ENCODE measurements at regions not wholly inside any gene's neighbourhood (a gene's known extent, or its start where the extent isn't known, plus 50 kb on each side); places are given as distances from the start of the nearest gene placed in this dataset.
"Not testable (repeated sequence)": the region's sequence is repeated elsewhere in the genome, so short reads cannot be mapped to it uniquely, and the experiment has no call there.

- Histone ChIP-seq H3K27me3 (no peaks in the 10 kb centered on the region), H3K27ac (no peak overlapping the region), H3K36me3 (no peaks in the 10 kb centered on the region), H3K4me1 (no peaks in the 10 kb centered on the region), H3K9me3 (no peaks in the 10 kb centered on the region), H3K4me3 (no peak overlapping the region)
- 86 to 93% (median 90%) methylated on average over 13 of the region's 13 CpGs for whole genome bisulfite sequencing, 4 donors
- no peak for ATAC-seq
- intact Hi-C loops (cut with DNase I) = no loop called here
- TF ChIP-seq CTCF (IDR thresholded peaks at IDR 0.05) = no peak
- no peak for TF ChIP-seq POLR2A (IDR thresholded peaks at IDR 0.05)
- no peak for DNase-seq
Observed at GRCh38 chr3:125692361-125692760, 97.1 kb upstream of the OSBPL11 start.

- Histone ChIP-seq H3K4me1 (no peaks in the 10 kb centered on the region), H3K9me3 (no peaks in the 10 kb centered on the region), H3K36me3 (no peaks in the 10 kb centered on the region), H3K27me3 (no peaks in the 10 kb centered on the region), H3K4me3 (no peak overlapping the region), H3K27ac (no peak overlapping the region)
- no peak for ATAC-seq
- DNase-seq = no peak
- TF ChIP-seq POLR2A (IDR thresholded peaks at IDR 0.05) (no peak), CTCF (IDR thresholded peaks at IDR 0.05) (no peak)
- intact Hi-C loops (cut with DNase I) = no loop called here
- WGBS, 4 donors = 91 to 94% (median 93%) methylated on average over 10 of the region's 10 CpGs
Observed at GRCh38 chr3:125693887-125694286, 98.6 kb upstream of the OSBPL11 start.

GRCh38 chr3:125694761-125695294, 99.5 kb upstream of the OSBPL11 start:
- Histone ChIP-seq H3K4me3 (no peak overlapping the region), H3K9me3 (no peaks in the 10 kb centered on the region), H3K27ac (no peak overlapping the region), H3K27me3 (no peaks in the 10 kb centered on the region), H3K36me3 (no peaks in the 10 kb centered on the region), H3K4me1 (no peaks in the 10 kb centered on the region)
- no peak for TF ChIP-seq CTCF (IDR thresholded peaks at IDR 0.05)
- TF ChIP-seq POLR2A (IDR thresholded peaks at IDR 0.05) = no peak
- 87 to 94% (median 89%) methylated on average over 12 to 14 of the region's 14 CpGs for WGBS, 4 donors
- DNase-seq (no peak), ATAC-seq (no peak)
- intact Hi-C loops (cut with DNase I) = no loop called here

- WGBS, 4 donors = 88 to 91% (median 89%) methylated on average over 6 of the region's 6 CpGs
- no peaks in the 10 kb centered on the region for H3K9me3 ChIP-seq
- H3K4me1 ChIP-seq = no peaks in the 10 kb centered on the region
- H3K36me3 ChIP-seq = no peaks in the 10 kb centered on the region
- no peak for DNase-seq
- intact Hi-C loops (cut with DNase I) = no loop called here
- no peak overlapping the region for H3K27ac ChIP-seq
- H3K4me3 ChIP-seq = no peak overlapping the region
- ATAC-seq = no peak
- H3K27me3 ChIP-seq = no peaks in the 10 kb centered on the region
- TF ChIP-seq POLR2A (IDR thresholded peaks at IDR 0.05) (no peak), CTCF (IDR thresholded peaks at IDR 0.05) (no peak)
Observed at GRCh38 chr3:125695688-125696087, 100.4 kb upstream of the OSBPL11 start.

- not testable (repeated sequence) for H3K4me3 ChIP-seq
- 53 to 88% (median 78%) methylated on average over 2 of the region's 2 CpGs for WGBS, 4 donors
Observed at GRCh38 chr3:125697126-125697525, 101.8 kb upstream of the OSBPL11 start.

GRCh38 chr3:125697979-125698640, 102.8 kb upstream of the OSBPL11 start:
- ATAC-seq; H3K27me3 ChIP-seq; H3K4me3 ChIP-seq; H3K27ac ChIP-seq; DNase-seq; H3K36me3 ChIP-seq; H3K4me1 ChIP-seq; intact Hi-C loops (cut with DNase I); H3K9me3 ChIP-seq: not testable (repeated sequence)
- 88 to 93% (median 90%) methylated on average over 11 to 13 of the region's 13 CpGs for WGBS, 4 donors

More at GRCh38 chr3:125697126-125697525, 101.8 kb upstream of the OSBPL11 start:
- ATAC-seq; intact Hi-C loops (cut with DNase I); H3K27me3 ChIP-seq; H3K36me3 ChIP-seq; H3K4me1 ChIP-seq; DNase-seq; H3K27ac ChIP-seq; H3K9me3 ChIP-seq: not testable (repeated sequence)

Measured in heart left ventricle (tissue), 16 donors.